AG09309 (cell line): ENCODE measurements at regions not wholly inside any gene's neighbourhood (a gene's known extent, or its start where the extent isn't known, plus 50 kb on each side); places are given as distances from the start of the nearest gene placed in this dataset.

ENCODE experiments used
- DNase-seq: peaks from one replicate; pipeline ENCODE4 v3.0.0-alpha.2; 2010; ENCODE audit warnings: low read depth
- H3K4me3 ChIP-seq: 2 replicates; pipeline ENCODE4 v1.5.1; 2011; ENCODE audit warnings: mild to moderate bottlenecking, low read depth, low read length, moderate library complexity; ENCODE audit not compliant: control insufficient read depth
- CTCF ChIP-seq: IDR thresholded peaks from 2 replicates; pipeline ENCODE4 v1.5.1; 2011; ENCODE audit warnings: mild to moderate bottlenecking, low read depth, low read length, inconsistent platforms; ENCODE audit not compliant: insufficient read depth, control insufficient read depth; ENCODE audit errors: missing control alignments

DNA sequence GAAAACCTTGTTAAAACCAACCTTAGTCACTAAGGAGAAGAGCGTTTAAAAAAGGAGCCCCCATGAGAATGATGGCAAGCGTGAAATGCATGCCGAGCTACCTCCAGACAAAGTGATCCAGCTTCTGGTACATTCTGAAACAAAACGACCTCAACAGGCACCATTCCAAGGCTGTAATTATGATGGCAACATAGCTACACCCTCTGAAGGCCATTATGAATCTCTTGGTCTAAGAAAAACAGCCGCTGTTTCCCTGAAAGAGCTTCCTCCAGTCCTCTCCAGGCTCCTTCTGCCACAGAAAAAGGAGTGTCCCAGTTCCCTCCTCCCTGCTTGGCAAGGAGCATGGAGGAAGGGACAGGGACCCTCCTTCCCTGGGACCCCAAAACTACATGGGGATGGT lies 50.0 kb upstream of the ABLIM1 start:
- TF ChIP-seq CTCF = no peak
- no peak overlapping the region for H3K4me3 ChIP-seq
- no peak for DNase-seq

GRCh38 chr10:114708717-114709335 lies 50.8 kb upstream of the ABLIM1 start:
- no peak for TF ChIP-seq CTCF
- peak; percentile 84 for DNase-seq
- no peak overlapping the region for H3K4me3 ChIP-seq

- no peak for TF ChIP-seq CTCF
These were observed 51.9 kb upstream of the ABLIM1 start for GRCh38 chr10:114709984-114710383.

DNA sequence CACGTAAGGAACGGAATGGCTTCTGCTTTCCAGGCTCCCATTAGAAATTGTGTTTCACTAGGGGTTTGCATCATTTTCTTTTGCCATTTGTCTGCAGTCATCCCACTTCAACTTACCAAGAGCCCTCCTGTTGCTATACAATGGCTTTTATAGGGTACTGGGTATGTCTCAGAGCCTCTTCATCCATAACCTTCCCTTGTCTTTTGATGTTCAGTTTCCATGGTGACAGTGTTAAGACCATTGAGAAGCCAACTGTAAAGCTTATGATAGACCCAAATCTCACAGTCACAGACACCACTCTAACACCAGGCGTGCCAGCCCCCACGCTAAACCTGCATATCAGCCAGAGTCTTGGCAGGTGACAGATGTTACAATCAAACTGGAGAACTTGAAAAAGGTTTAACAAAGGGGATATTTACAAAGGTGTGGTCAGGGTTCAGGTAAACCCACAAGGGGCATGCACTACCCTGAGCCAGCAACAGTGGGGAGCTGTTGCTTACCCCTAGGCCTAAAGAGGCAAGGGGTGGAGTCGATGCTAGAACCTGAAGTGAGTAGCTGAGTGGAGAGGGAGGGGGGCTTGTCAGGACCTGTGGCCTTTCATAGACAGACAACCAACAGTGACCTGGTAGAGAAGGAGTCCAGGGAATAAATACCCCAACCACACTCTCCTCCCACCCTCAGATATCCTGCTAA lies 53.2 kb upstream of the ABLIM1 start:
- no peak overlapping the region for H3K4me3 ChIP-seq
- DNase-seq = no peak
- no peak for TF ChIP-seq CTCF

More at GRCh38 chr10:114709984-114710383, 51.9 kb upstream of the ABLIM1 start:
- H3K4me3 ChIP-seq = no peak overlapping the region
- peak; percentile 57 for DNase-seq

GRCh38 chr10:114711869-114712250 lies 53.8 kb upstream of the ABLIM1 start:
- DNase-seq = no peak
- TF ChIP-seq CTCF = no peak
- no peak overlapping the region for H3K4me3 ChIP-seq

DNA sequence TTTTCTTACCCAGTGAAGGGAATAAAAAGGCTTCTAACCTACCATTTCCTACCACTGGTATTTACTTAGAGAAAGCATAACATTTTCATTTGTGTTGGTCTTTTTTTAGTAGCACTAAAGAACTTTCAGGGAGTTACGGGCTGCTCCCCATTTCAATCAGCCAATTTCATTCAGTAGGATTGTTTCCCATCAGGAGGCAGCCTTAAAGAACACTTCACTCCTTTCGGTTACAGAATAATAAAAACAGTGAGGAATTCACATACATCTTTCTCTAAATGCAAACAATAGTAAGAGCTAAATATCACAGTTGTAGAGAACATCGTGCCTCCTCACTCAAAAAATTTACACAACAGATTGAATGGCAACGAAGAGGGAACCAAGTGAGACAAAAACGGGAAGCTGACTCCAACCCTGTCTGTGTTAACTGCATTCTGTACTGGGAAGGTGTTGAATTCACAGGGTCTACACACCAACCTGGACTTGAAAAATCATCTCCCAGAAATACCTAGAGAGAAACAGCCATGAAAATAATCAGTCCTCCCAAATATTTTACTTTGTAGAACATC lies 55.5 kb upstream of the ABLIM1 start:
- no peak for TF ChIP-seq CTCF
- no peak for DNase-seq
- H3K4me3 ChIP-seq = no peak overlapping the region
